ENCODE measurements at regions not wholly inside any gene's neighbourhood (a gene's known extent, or its start where the extent isn't known, plus 50 kb on each side); places are given as distances from the start of the nearest gene placed in this dataset.
"Not testable (repeated sequence)": the region's sequence is repeated elsewhere in the genome, so short reads cannot be mapped to it uniquely, and the experiment has no call there.

DNA sequence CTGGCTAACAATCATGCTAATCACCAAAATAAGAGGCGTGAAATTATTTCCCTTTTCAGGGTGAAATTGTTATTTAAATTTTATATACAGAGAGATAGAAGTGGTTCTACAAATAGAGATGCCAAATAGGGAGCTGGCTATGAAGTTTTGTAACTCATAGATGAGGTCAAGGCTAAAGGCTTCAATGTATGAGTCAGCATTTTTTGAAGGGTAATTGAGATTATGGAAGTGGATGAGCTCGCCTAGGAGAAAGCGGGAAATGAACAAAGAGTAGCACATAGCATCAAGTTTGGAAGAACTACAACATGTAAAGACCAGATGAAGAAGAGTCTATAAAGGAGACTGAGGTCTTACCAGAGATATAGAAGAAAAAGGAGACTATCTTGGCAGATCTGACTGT, 838.1 kb downstream of the DNAJB9 start:
- TF ChIP-seq, protein P1, sequence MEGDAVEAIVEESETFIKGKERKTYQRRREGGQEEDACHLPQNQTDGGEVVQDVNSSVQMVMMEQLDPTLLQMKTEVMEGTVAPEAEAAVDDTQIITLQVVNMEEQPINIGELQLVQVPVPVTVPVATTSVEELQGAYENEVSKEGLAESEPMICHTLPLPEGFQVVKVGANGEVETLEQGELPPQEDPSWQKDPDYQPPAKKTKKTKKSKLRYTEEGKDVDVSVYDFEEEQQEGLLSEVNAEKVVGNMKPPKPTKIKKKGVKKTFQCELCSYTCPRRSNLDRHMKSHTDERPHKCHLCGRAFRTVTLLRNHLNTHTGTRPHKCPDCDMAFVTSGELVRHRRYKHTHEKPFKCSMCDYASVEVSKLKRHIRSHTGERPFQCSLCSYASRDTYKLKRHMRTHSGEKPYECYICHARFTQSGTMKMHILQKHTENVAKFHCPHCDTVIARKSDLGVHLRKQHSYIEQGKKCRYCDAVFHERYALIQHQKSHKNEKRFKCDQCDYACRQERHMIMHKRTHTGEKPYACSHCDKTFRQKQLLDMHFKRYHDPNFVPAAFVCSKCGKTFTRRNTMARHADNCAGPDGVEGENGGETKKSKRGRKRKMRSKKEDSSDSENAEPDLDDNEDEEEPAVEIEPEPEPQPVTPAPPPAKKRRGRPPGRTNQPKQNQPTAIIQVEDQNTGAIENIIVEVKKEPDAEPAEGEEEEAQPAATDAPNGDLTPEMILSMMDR (conservative IDR thresholded peaks at IDR 0.05; ENCODE audit: low read depth, low read length), result no peak
- DNase-seq (ENCODE audit: low read depth), result no peak
- no peak overlapping the region for H3K4me3 ChIP-seq (ENCODE audit: low read length)

DNA sequence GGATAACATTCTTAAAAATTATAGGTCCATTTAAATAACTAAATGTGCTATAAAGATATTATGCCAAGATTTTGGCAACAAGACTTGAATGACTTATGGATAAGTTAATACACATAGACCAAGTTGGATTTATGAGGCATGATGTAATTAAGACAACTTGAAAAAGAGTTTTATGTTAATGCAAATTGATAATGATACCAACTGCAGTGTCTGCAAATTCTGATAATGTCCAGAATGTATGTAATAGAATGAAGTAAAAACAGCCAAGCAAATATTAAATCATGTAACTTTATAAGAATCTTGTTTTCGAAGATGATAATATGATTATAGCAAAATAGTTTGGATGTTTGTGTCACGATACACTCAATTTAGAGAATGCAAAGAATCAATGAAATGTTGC, 868.3 kb downstream of the DNAJB9 start:
- no peak overlapping the region for H3K4me3 ChIP-seq (ENCODE audit: low read length)
- TF ChIP-seq, protein P1 (conservative IDR thresholded peaks at IDR 0.05; ENCODE audit: low read depth, low read length), result no peak
- no peak for DNase-seq (ENCODE audit: low read depth)

DNA sequence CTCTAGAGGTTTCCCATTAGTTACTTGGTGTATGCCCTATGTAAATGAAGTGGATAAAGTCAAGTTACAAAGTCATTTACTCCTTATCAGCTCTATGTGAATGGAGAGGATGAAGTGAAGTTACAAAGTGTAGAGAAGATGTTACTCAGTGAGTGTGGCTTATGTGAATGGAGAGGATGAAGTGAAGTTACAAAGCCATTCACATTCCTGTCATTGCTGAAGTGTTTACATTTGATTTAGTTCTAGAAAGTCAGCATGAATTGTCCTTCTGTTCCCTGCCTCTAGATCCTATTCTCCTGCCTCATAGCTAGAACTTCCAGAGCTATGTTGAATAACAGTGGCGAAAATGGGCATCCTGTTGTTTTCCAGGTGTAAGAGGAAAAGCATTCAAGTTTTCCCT, 880.1 kb downstream of the DNAJB9 start:
- DNase-seq (ENCODE audit: low read depth), result no peak
- H3K4me3 ChIP-seq (ENCODE audit: low read length), result no peak overlapping the region
- TF ChIP-seq, protein P1 (conservative IDR thresholded peaks at IDR 0.05; ENCODE audit: low read depth, low read length), result no peak

DNA sequence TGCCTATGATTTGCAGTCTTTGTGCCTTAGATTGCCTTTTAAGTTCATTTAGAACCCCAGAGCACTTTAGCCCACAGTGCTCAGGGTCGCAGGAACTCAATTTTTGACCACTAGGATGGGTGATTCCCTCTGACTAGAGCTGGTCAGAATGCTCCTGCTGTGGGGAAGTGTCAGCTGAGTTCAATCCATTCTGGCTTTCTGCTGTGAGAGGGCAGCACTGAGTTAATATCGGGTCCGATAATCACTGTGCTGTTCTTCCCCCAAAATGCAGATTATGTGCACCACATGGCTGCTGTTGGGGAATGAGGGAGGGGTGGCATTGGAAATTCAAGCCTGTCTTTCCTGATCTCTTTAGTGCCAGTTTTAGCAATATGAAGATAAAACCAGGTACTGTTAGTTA, 886.4 kb downstream of the DNAJB9 start:
- TF ChIP-seq, protein P1 (conservative IDR thresholded peaks at IDR 0.05; ENCODE audit: low read depth, low read length), result no peak
- H3K4me3 ChIP-seq (ENCODE audit: low read length), result no peak overlapping the region
- DNase-seq (ENCODE audit: low read depth), result no peak

DNA sequence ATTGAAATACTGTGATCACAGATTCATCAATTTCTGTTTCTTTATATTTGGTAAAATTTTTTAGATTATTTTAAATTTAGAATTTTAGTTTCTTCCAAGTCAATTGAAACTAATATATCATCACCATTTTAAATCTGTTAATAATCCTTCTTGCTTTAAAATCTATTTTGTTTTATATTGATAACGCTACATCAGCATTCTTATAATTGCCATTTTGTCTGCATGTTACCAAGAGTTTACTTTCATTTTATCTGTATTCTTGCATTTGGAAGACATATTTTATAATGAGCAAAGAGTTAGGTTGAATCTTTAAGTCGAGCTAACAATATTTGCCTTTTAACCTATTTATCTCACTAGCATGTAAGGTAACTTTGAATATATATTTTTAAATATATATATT, 890.6 kb downstream of the DNAJB9 start:
- TF ChIP-seq, protein P1 (conservative IDR thresholded peaks at IDR 0.05; ENCODE audit: low read depth, low read length), result no peak

DNA sequence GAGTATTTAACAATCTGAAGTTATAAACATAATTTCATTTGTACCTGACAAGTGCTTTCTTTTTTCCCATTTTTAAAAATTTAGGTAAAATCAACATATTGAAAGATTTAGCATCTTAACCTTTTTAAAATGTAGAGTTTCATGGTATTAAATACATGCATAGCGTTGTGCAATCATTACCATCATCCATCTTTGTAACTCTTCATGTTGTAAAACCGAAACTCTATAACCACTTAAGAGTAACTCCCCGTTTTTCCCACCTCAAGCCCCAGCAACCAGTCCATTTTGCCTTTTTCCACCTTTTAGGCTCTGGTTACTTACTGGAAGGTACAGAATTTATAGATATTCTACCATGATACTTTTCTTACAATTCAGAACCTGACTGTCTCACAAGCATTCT, 892.5 kb downstream of the DNAJB9 start:
- no peak overlapping the region for H3K4me3 ChIP-seq (ENCODE audit: low read length)
- TF ChIP-seq, protein P1 (conservative IDR thresholded peaks at IDR 0.05; ENCODE audit: low read depth, low read length), result no peak
- no peak for DNase-seq (ENCODE audit: low read depth)

More for the DNA sequence above, 890.6 kb downstream of the DNAJB9 start:
- DNase-seq (ENCODE audit: low read depth), result no peak
- no peak overlapping the region for H3K4me3 ChIP-seq (ENCODE audit: low read length)

DNA sequence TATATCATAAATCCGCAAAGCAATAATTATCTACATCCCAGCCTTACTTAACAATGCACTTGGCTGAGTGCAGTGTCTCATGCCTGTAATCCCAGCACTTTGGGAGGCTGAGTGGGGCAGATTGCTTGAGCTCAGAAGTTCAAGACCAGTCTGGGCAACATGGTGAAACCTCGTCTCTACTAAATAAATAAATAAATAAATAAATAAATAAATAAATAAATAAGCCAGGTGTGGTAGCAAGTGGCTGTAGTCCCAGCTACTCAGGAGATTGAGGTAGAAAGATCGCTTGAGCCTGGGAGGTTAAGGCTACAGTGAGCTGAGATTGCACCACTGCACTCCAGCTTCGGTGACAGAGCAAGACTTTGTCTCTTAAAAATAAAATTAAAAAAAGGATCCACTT, 898.1 kb downstream of the DNAJB9 start:
- not testable (repeated sequence) for DNase-seq (ENCODE audit: low read depth); H3K4me3 ChIP-seq (ENCODE audit: low read length)

DNA sequence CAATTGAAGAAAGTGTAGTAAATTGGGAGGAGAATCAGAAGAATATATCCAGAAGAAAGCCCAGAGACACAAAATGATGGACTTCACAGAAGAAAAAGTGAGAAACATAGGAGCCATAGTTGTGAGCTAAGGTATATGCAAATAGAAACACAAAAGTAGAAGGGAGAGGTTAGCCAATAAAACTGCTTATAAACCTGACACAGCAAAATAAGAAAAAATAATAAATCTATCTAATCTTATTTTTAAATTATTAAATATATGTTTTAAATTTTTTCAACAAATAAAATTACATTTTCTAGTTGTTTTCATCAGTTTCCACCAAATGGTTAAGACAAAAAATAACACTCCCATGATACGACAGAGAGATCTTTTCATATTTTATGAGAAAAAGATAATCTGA, 903.5 kb downstream of the DNAJB9 start:
- TF ChIP-seq, protein P1 (conservative IDR thresholded peaks at IDR 0.05; ENCODE audit: low read depth, low read length), result no peak
- H3K4me3 ChIP-seq (ENCODE audit: low read length), result no peak overlapping the region

More for the DNA sequence above, 903.5 kb downstream of the DNAJB9 start:
- DNase-seq (ENCODE audit: low read depth), result no peak
